Stimulated activated naive CD8-positive, alpha-beta T cell treated with anti-CD3 and anti-CD28 coated beads, Interleukin-15, Interleukin-2, amounts not matched to agents 100 U/mL and 50 U/mL, for 24 hours (primary cell): ENCODE measurements at regions not wholly inside any gene's neighbourhood (a gene's known extent, or its start where the extent isn't known, plus 50 kb on each side); places are given as distances from the start of the nearest gene placed in this dataset.

Source experiments
- ATAC-seq: fragments of 150-1000 bp; cut with Tn5 transposase; one replicate; pipeline ENCODE4 v1.10.0; 2021
- DNase-seq: peaks from one replicate; pipeline ENCODE4 v3.0.0; 2021

GRCh38 chr7:32175099-32175498 is 104.9 kb upstream of the PDE1C start:
- ATAC-seq: no peak
- DNase-seq: no peak

GRCh38 chr7:32171248-32171647 is 101.0 kb upstream of the PDE1C start:
- ATAC-seq: no peak

GRCh38 chr7:32170838-32171237 is 100.6 kb upstream of the PDE1C start:
- DNase-seq (no peak), ATAC-seq (no peak)

More at GRCh38 chr7:32171248-32171647, 101.0 kb upstream of the PDE1C start:
- DNase-seq: no peak

GRCh38 chr7:32169228-32169627 is 99.0 kb upstream of the PDE1C start:
- ATAC-seq: no peak
- no peak for DNase-seq

- ATAC-seq: no peak
- no peak for DNase-seq
These were observed 97.6 kb upstream of the PDE1C start for GRCh38 chr7:32167815-32168214.

- DNase-seq (no peak), ATAC-seq (no peak)
These were observed 97.0 kb upstream of the PDE1C start for GRCh38 chr7:32167256-32167655.

GRCh38 chr7:32164341-32164996 is 94.3 kb upstream of the PDE1C start:
- no peak for DNase-seq
- ATAC-seq: no peak

- no peak for ATAC-seq
- DNase-seq: no peak
These were observed 93.7 kb upstream of the PDE1C start for GRCh38 chr7:32163896-32164295.

GRCh38 chr7:32163141-32163806 is 93.1 kb upstream of the PDE1C start:
- DNase-seq: no peak
- no peak for ATAC-seq

GRCh38 chr7:32161708-32162107 is 91.5 kb upstream of the PDE1C start:
- ATAC-seq (no peak), DNase-seq (no peak)

GRCh38 chr7:32158751-32159745 is 88.8 kb upstream of the PDE1C start:
- DNase-seq (no peak), ATAC-seq (no peak)

GRCh38 chr7:32158076-32158475 is 87.9 kb upstream of the PDE1C start:
- no peak for DNase-seq
- ATAC-seq: no peak

GRCh38 chr7:32155712-32156111 is 85.5 kb upstream of the PDE1C start:
- no peak for ATAC-seq
- no peak for DNase-seq

- ATAC-seq: no peak
- DNase-seq: no peak
These were observed 84.6 kb upstream of the PDE1C start for GRCh38 chr7:32154797-32155196.

GRCh38 chr7:32153006-32153405 is 82.8 kb upstream of the PDE1C start:
- no peak for DNase-seq
- no peak for ATAC-seq

- no peak for ATAC-seq
- no peak for DNase-seq
These were observed 82.4 kb upstream of the PDE1C start for GRCh38 chr7:32152576-32152975.

- no peak for ATAC-seq
- DNase-seq: no peak
These were observed 80.4 kb upstream of the PDE1C start for GRCh38 chr7:32150589-32150988.

- DNase-seq: no peak
- ATAC-seq: no peak
These were observed 79.8 kb upstream of the PDE1C start for GRCh38 chr7:32150039-32150438.

GRCh38 chr7:32147546-32148268 is 77.5 kb upstream of the PDE1C start:
- DNase-seq: no peak
- no peak for ATAC-seq

GRCh38 chr7:32145911-32146310 is 75.7 kb upstream of the PDE1C start:
- ATAC-seq: no peak
- DNase-seq: no peak

- DNase-seq: no peak
- ATAC-seq: no peak
These were observed 74.5 kb upstream of the PDE1C start for GRCh38 chr7:32144676-32145075.

GRCh38 chr7:32143301-32143700 is 73.1 kb upstream of the PDE1C start:
- no peak for DNase-seq
- no peak for ATAC-seq
